ENCODE measurements at regions not wholly inside any gene's neighbourhood (a gene's known extent, or its start where the extent isn't known, plus 50 kb on each side); places are given as distances from the start of the nearest gene placed in this dataset.

- no peaks in the 10 kb centered on the region for H3K4me1 ChIP-seq (ENCODE audit: control insufficient read depth in 2 of 3, insufficient read depth in 2 of 3, low read depth in 1 of 3, low read length in 3 of 3)
- H3K9ac ChIP-seq (ENCODE audit: low read length in 3 of 3): no peak overlapping the region
- FAIRE-seq (no peak), DNase-seq (no peak)
- no peak overlapping the region for H3K27ac ChIP-seq (ENCODE audit: low read depth in 2 of 2, low read length in 2 of 2)
- intact Hi-C loops (cut with DNase I): no loop called here
- no peaks in the 10 kb centered on the region for H3K27me3 ChIP-seq (ENCODE audit: control insufficient read depth, insufficient read depth, low read length)
- no peaks in the 10 kb centered on the region for H3K9me3 ChIP-seq (ENCODE audit: control insufficient read depth in 2 of 3, insufficient read depth in 1 of 3, low read length in 3 of 3)
- TF ChIP-seq CTCF (IDR thresholded peaks at IDR 0.05; ENCODE audit: borderline replicate concordance, extremely low read depth, insufficient read depth): no peak
- H3K4me3 ChIP-seq (ENCODE audit: low read length in 3 of 3): no peak overlapping the region
- no peaks in the 10 kb centered on the region for H3K36me3 ChIP-seq (ENCODE audit: control insufficient read depth in 2 of 3, insufficient read depth in 3 of 3, low read length in 3 of 3)
Observed at GRCh38 chr5:41629897-41630296, 119.5 kb upstream of the PLCXD3 start.

GRCh38 chr5:41625571-41625970, 115.2 kb upstream of the PLCXD3 start:
- H3K4me1 ChIP-seq (ENCODE audit: control insufficient read depth in 2 of 3, insufficient read depth in 2 of 3, low read depth in 1 of 3, low read length in 3 of 3): no peaks in the 10 kb centered on the region
- FAIRE-seq: no peak
- no peaks in the 10 kb centered on the region for H3K9me3 ChIP-seq (ENCODE audit: control insufficient read depth in 2 of 3, insufficient read depth in 1 of 3, low read length in 3 of 3)
- H3K27me3 ChIP-seq (ENCODE audit: control insufficient read depth, insufficient read depth, low read length): no peaks in the 10 kb centered on the region
- H3K36me3 ChIP-seq (ENCODE audit: control insufficient read depth in 2 of 3, insufficient read depth in 3 of 3, low read length in 3 of 3): no peaks in the 10 kb centered on the region
- H3K4me3 ChIP-seq (ENCODE audit: low read length in 3 of 3): no peak overlapping the region
- H3K9ac ChIP-seq (ENCODE audit: low read length in 3 of 3): no peak overlapping the region
- intact Hi-C loops (cut with DNase I): no loop called here
- no peak for DNase-seq
- no peak overlapping the region for H3K27ac ChIP-seq (ENCODE audit: low read depth in 2 of 2, low read length in 2 of 2)
- no peak for TF ChIP-seq CTCF (IDR thresholded peaks at IDR 0.05; ENCODE audit: borderline replicate concordance, extremely low read depth, insufficient read depth)

GRCh38 chr5:41621420-41621819, 111.0 kb upstream of the PLCXD3 start:
- no peak overlapping the region for H3K27ac ChIP-seq (ENCODE audit: low read depth in 2 of 2, low read length in 2 of 2)
- H3K9me3 ChIP-seq (ENCODE audit: control insufficient read depth in 2 of 3, insufficient read depth in 1 of 3, low read length in 3 of 3): no peaks in the 10 kb centered on the region
- intact Hi-C loops (cut with DNase I): no loop called here
- H3K27me3 ChIP-seq (ENCODE audit: control insufficient read depth, insufficient read depth, low read length): no peaks in the 10 kb centered on the region
- H3K9ac ChIP-seq (ENCODE audit: low read length in 3 of 3): no peak overlapping the region
- FAIRE-seq (no peak), DNase-seq (no peak)
- H3K4me1 ChIP-seq (ENCODE audit: control insufficient read depth in 2 of 3, insufficient read depth in 2 of 3, low read depth in 1 of 3, low read length in 3 of 3): no peaks in the 10 kb centered on the region
- H3K4me3 ChIP-seq (ENCODE audit: low read length in 3 of 3): no peak overlapping the region
- TF ChIP-seq CTCF (IDR thresholded peaks at IDR 0.05; ENCODE audit: borderline replicate concordance, extremely low read depth, insufficient read depth): no peak
- no peaks in the 10 kb centered on the region for H3K36me3 ChIP-seq (ENCODE audit: control insufficient read depth in 2 of 3, insufficient read depth in 3 of 3, low read length in 3 of 3)

- Histone ChIP-seq H3K4me3 (ENCODE audit: low read length in 3 of 3) (no peak overlapping the region), H3K27me3 (ENCODE audit: control insufficient read depth, insufficient read depth, low read length) (no peaks in the 10 kb centered on the region), H3K9me3 (ENCODE audit: control insufficient read depth in 2 of 3, insufficient read depth in 1 of 3, low read length in 3 of 3) (no peaks in the 10 kb centered on the region), H3K9ac (ENCODE audit: low read length in 3 of 3) (no peak overlapping the region), H3K4me1 (ENCODE audit: control insufficient read depth in 2 of 3, insufficient read depth in 2 of 3, low read depth in 1 of 3, low read length in 3 of 3) (no peaks in the 10 kb centered on the region), H3K36me3 (ENCODE audit: control insufficient read depth in 2 of 3, insufficient read depth in 3 of 3, low read length in 3 of 3) (no peaks in the 10 kb centered on the region), H3K27ac (ENCODE audit: low read depth in 2 of 2, low read length in 2 of 2) (no peak overlapping the region)
- intact Hi-C loops (cut with DNase I): no loop called here
- TF ChIP-seq CTCF (IDR thresholded peaks at IDR 0.05; ENCODE audit: borderline replicate concordance, extremely low read depth, insufficient read depth): no peak
- DNase-seq: no peak
- FAIRE-seq: no peak
Observed at GRCh38 chr5:41617843-41618515, 107.6 kb upstream of the PLCXD3 start.
